Upper lobe of left lung (tissue), 4 donors: ENCODE measurements at regions not wholly inside any gene's neighbourhood (a gene's known extent, or its start where the extent isn't known, plus 50 kb on each side); places are given as distances from the start of the nearest gene placed in this dataset.

Source experiments
- POLR2A ChIP-seq, 4 donors: fragments of 450-650 bp; IDR thresholded peaks; one replicate each; pipeline ENCODE4 v1.5.1; 2016 to 2017; ENCODE audit warnings: antibody characterized with exemption in 4 of 4, mild to moderate bottlenecking in 2 of 4
- POLR2AphosphoS5 ChIP-seq, 2 donors: sonication (generic); formaldehyde crosslinking; IDR thresholded peaks; one replicate each; pipeline ENCODE4 v1.5.1; 2017; ENCODE audit warnings: antibody characterized with exemption in 2 of 2
- TF ChIP-seq, protein P1 (sequence below), 6 experiments: fragments of 450-650 bp in 4 of 6; fragments of 200-600 bp in 2 of 6; sonication (generic) in 2 of 6; IDR thresholded peaks; one replicate each; pipeline ENCODE4 v1.5.1; 2016 to 2019; ENCODE audit warnings: antibody characterized with exemption in 6 of 6

DNA sequence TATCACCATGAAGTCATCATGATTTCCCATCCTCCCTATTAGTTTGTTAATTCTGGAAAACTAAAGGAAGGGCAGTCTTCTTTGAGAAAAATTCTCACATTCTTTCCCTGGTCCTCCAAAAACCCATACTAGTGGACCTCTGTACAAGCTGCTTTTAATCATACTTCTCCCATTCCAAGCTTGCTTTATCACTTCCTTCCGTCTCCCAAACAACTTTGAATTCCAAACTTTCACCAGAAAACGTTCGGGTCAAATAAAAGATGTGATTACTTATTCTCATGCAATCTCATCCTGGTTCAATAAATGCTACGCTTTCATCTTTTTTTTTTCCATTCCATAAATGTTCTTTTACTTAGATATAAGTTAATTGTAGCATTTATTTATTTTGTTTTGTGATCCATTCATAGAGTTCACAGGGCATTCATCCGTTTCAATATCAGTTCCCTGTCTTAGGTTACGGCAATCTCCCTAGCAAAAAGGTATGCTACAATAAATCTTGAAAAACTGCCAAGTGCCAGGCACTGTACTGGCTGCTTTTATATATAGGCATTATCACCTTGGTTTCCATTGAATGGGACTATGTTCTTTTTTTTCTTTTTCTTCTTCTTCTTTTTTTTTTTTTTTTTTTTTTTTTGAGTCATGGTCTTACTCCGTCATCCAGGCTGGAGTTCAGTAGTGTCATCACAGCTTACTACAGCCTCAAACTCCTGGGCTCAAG, 100.2 kb upstream of the GREM2 start:
- TF ChIP-seq, protein P1, sequence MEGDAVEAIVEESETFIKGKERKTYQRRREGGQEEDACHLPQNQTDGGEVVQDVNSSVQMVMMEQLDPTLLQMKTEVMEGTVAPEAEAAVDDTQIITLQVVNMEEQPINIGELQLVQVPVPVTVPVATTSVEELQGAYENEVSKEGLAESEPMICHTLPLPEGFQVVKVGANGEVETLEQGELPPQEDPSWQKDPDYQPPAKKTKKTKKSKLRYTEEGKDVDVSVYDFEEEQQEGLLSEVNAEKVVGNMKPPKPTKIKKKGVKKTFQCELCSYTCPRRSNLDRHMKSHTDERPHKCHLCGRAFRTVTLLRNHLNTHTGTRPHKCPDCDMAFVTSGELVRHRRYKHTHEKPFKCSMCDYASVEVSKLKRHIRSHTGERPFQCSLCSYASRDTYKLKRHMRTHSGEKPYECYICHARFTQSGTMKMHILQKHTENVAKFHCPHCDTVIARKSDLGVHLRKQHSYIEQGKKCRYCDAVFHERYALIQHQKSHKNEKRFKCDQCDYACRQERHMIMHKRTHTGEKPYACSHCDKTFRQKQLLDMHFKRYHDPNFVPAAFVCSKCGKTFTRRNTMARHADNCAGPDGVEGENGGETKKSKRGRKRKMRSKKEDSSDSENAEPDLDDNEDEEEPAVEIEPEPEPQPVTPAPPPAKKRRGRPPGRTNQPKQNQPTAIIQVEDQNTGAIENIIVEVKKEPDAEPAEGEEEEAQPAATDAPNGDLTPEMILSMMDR (IDR thresholded peaks at IDR 0.05) = no peak
- TF ChIP-seq POLR2A (IDR thresholded peaks at IDR 0.05) (no peak), POLR2AphosphoS5 (IDR thresholded peaks at IDR 0.05) (no peak)
